HCT116 (cell line): ENCODE measurements at regions not wholly inside any gene's neighbourhood (a gene's known extent, or its start where the extent isn't known, plus 50 kb on each side); places are given as distances from the start of the nearest gene placed in this dataset.

Experiments used
- ATAC-seq: fragments of 200-7000 bp; cut with Tn5 transposase; 2 replicates; pipeline ENCODE4 v1.9.1; 2020; ENCODE audit warnings: mild to moderate bottlenecking, moderate library complexity
- BruUV-seq: library from RNA; stranded (reverse); fragments of 400-500 nt; replicated peaks from 2 replicates; lab custom pipeline; 2021; lab: Mats Ljungman, UMichigan
- CTCF ChIA-PET: fragments of 300-600 bp; sonication (Branson Sonifier 250); formaldehyde crosslinking; loops from one replicate; lab custom pipeline; 2021; ENCODE audit warnings: antibody characterized with exemption; lab: Charles Lee
- POLR2A ChIA-PET: fragments of 300-600, 350-600 bp; sonication (Branson Sonifier 250); formaldehyde crosslinking; loops from one replicate; lab custom pipeline; 2021; ENCODE audit warnings: antibody characterized with exemption; lab: Charles Lee
- RAD21 ChIA-PET, 2 experiments: fragments of 300-600 bp; sonication (Branson Sonifier 250); formaldehyde crosslinking; loops; one replicate each; lab custom pipeline; 2023; ENCODE audit warnings: low total read pairs in 2 of 2; ENCODE audit not compliant: uncharacterized antibody in 2 of 2, unreplicated experiment in 2 of 2, low non-redundant PET in 1 of 2; lab: Charles Lee
- DNase-seq: peaks from one replicate; pipeline ENCODE4 v3.0.0-alpha.2; 2010; ENCODE audit warnings: low read depth, low spot score
- H2AFZ ChIP-seq: fragments of 200-600 bp; shearing (Covaris generic), sonication (generic); 2 replicates; pipeline ENCODE4 v1.6.1; 2017; ENCODE audit warnings: low read depth, mixed run types, mixed read lengths, antibody characterized with exemption, low read length; ENCODE audit not compliant: poor library complexity, severe bottlenecking
- H3K27ac ChIP-seq: 2 replicates; pipeline ENCODE4 v1.5.1; 2012; ENCODE audit warnings: low read depth, low read length
- H3K27me3 ChIP-seq: fragments of 200-600 bp; sonication (generic); 2 replicates; pipeline ENCODE4 v1.6.1; 2016; ENCODE audit warnings: mixed run types, low read length, mixed read lengths; ENCODE audit not compliant: insufficient read depth
- H3K36me3 ChIP-seq, 2 experiments: fragments of 200-500 bp in 1 of 2; fragments of 200-600 bp in 1 of 2; sonication (Bioruptor generic) in 1 of 2; sonication (generic) in 1 of 2; 2 replicates each; pipeline versions ENCODE4 v1.5.1 to v1.6.1; 2014 to 2016; ENCODE audit warnings: low read length in 2 of 2, inconsistent platforms in 1 of 2, mixed read lengths in 1 of 2, mixed run types in 1 of 2; ENCODE audit not compliant: insufficient read depth in 2 of 2, control insufficient read depth in 1 of 2
- H3K4me1 ChIP-seq, 2 experiments: fragments of 200-600 bp in 1 of 2; sonication (generic) in 1 of 2; 2 replicates each; pipeline versions ENCODE4 v1.5.1 to v1.6.1; 2012 to 2017; ENCODE audit warnings: low read length in 2 of 2, inconsistent platforms in 1 of 2, mild to moderate bottlenecking in 1 of 2, mixed read lengths in 1 of 2, mixed run types in 1 of 2, moderate library complexity in 1 of 2; ENCODE audit not compliant: insufficient read depth in 2 of 2, control insufficient read depth in 1 of 2
- H3K4me2 ChIP-seq: fragments of 200-600 bp; sonication (generic); 2 replicates; pipeline ENCODE4 v1.6.1; 2017; ENCODE audit warnings: mixed run types, low read length, mixed read lengths
- H3K4me3 ChIP-seq, 2 experiments: fragments of 200-600 bp in 1 of 2; sonication (generic) in 1 of 2; replicated peaks in 1 of 2; 2 replicates each; pipeline ENCODE4 v1.5.1; 2011 to 2016; ENCODE audit warnings: low read length in 2 of 2, control low read depth in 1 of 2, low read depth in 1 of 2, mild to moderate bottlenecking in 1 of 2, mixed read lengths in 1 of 2, mixed run types in 1 of 2
- H3K79me2 ChIP-seq: fragments of 200-600 bp; sonication (generic); 2 replicates; pipeline ENCODE4 v1.6.1; 2017; ENCODE audit warnings: mild to moderate bottlenecking, mixed run types, low read length, moderate library complexity, mixed read lengths; ENCODE audit not compliant: insufficient read depth
- H3K9ac ChIP-seq: fragments of 200-600 bp; sonication (generic); 2 replicates; pipeline ENCODE4 v1.6.1; 2016; ENCODE audit warnings: low read length, mixed read lengths
- H3K9me2 ChIP-seq: fragments of 200-600 bp; sonication (generic), shearing (Covaris generic); 2 replicates; pipeline ENCODE4 v1.6.1; 2017; ENCODE audit warnings: mixed run types, mild to moderate bottlenecking, moderate library complexity; ENCODE audit not compliant: insufficient read depth
- H3K9me3 ChIP-seq, 2 experiments: fragments of 200-500 bp in 1 of 2; fragments of 200-600 bp in 1 of 2; sonication (Bioruptor generic) in 1 of 2; sonication (generic) in 1 of 2; 2 replicates each; pipeline ENCODE4 v1.6.1; 2014 to 2017; ENCODE audit warnings: low read length in 2 of 2, mixed read lengths in 2 of 2, inconsistent platforms in 1 of 2, low read depth in 1 of 2, mild to moderate bottlenecking in 1 of 2, mixed run types in 1 of 2, moderate library complexity in 1 of 2; ENCODE audit not compliant: control insufficient read depth in 1 of 2, insufficient read depth in 1 of 2
- H4K20me1 ChIP-seq: fragments of 200-600 bp; sonication (generic), shearing (Covaris generic); 2 replicates; pipeline ENCODE4 v1.6.1; 2017; ENCODE audit warnings: mixed run types, mild to moderate bottlenecking, moderate library complexity; ENCODE audit not compliant: insufficient read depth
- CBX3 ChIP-seq: IDR thresholded peaks from 2 replicates; pipeline ENCODE4 v1.6.1; 2012; ENCODE audit warnings: low read depth
- CEBPB ChIP-seq: IDR thresholded peaks from 2 replicates; pipeline ENCODE4 v1.6.1; 2012; ENCODE audit warnings: low read depth
- EGR1 ChIP-seq: IDR thresholded peaks from 2 replicates; pipeline ENCODE4 v1.6.1; 2012; ENCODE audit warnings: low read depth
- ELF1 ChIP-seq: IDR thresholded peaks from 2 replicates; pipeline ENCODE4 v1.6.1; 2012; ENCODE audit warnings: low read depth, borderline replicate concordance
- EZH2 ChIP-seq: fragments of 200-600 bp; sonication (generic); IDR thresholded peaks from 2 replicates; pipeline ENCODE4 v1.6.1; 2017; ENCODE audit warnings: antibody characterized with exemption, mixed run types
- EZH2phosphoT487 ChIP-seq: fragments of 200-600 bp; IDR thresholded peaks from 2 replicates; pipeline ENCODE4 v1.6.1; 2018; ENCODE audit warnings: antibody characterized with exemption, borderline replicate concordance
- FOSL1 ChIP-seq: IDR thresholded peaks from 2 replicates; pipeline ENCODE4 v1.6.1; 2012; ENCODE audit warnings: low read depth
- JUND ChIP-seq: IDR thresholded peaks from 2 replicates; pipeline ENCODE4 v1.6.1; 2012
- POLR2A ChIP-seq: IDR thresholded peaks from 2 replicates; pipeline ENCODE4 v1.7.0; 2011; ENCODE audit warnings: borderline replicate concordance; ENCODE audit not compliant: insufficient read depth, insufficient read length; ENCODE audit errors: extremely low read depth
- RAD21 ChIP-seq: IDR thresholded peaks from 2 replicates; pipeline ENCODE4 v1.6.1; 2012; ENCODE audit warnings: low read depth, mild to moderate bottlenecking
- SP1 ChIP-seq: IDR thresholded peaks from 2 replicates; pipeline ENCODE4 v1.6.1; 2012; ENCODE audit warnings: low read depth
- SRF ChIP-seq: IDR thresholded peaks from 2 replicates; pipeline ENCODE4 v1.6.1; 2012; ENCODE audit warnings: low read depth
- TCF7L2 ChIP-seq: IDR thresholded peaks from 2 replicates; pipeline ENCODE4 v1.7.0; 2011; ENCODE audit warnings: borderline replicate concordance, inconsistent platforms; ENCODE audit not compliant: insufficient read depth, insufficient read length; ENCODE audit errors: extremely low read depth
- YY1 ChIP-seq: IDR thresholded peaks from 2 replicates; pipeline ENCODE4 v1.6.1; 2011; ENCODE audit warnings: low read length, low read depth, moderate library complexity, mild to moderate bottlenecking; ENCODE audit not compliant: insufficient replicate concordance; ENCODE audit errors: extremely low read depth
- ZFX ChIP-seq: fragments of 450-650 bp; IDR thresholded peaks from 2 replicates; pipeline ENCODE4 v1.6.1; 2017
- intact Hi-C: fragments of 100-400 bp; cut with micrococcal nuclease; formaldehyde crosslinking; loops from 2 replicates; pipeline ENCODE4 v1.10.0; 2022
- TF ChIP-seq, protein P1 (sequence below): IDR thresholded peaks from 2 replicates; pipeline ENCODE4 v1.6.1; 2012; ENCODE audit warnings: low read depth
- TF ChIP-seq, protein P2 (sequence below): IDR thresholded peaks from 2 replicates; pipeline ENCODE4 v1.6.1; 2011; ENCODE audit warnings: mild to moderate bottlenecking, low read length, moderate library complexity; ENCODE audit not compliant: insufficient replicate concordance; ENCODE audit errors: extremely low read depth
- TF ChIP-seq, protein P3 (sequence below), 3 experiments: fragments of 200-600 bp in 1 of 3; sonication (generic) in 1 of 3; IDR thresholded peaks in 2 of 3; conservative IDR thresholded peaks in 1 of 3; 2 replicates each; pipeline ENCODE4 v1.5.1; 2012 to 2017; ENCODE audit warnings: low read depth in 2 of 3, low read length in 2 of 3, antibody characterized with exemption in 1 of 3, borderline replicate concordance in 1 of 3, control low read depth in 1 of 3, mild to moderate bottlenecking in 1 of 3, mixed read lengths in 1 of 3, mixed run types in 1 of 3, moderate library complexity in 1 of 3; ENCODE audit not compliant: insufficient read depth in 1 of 3
- TF ChIP-seq, protein P4 (sequence below): IDR thresholded peaks from 2 replicates; pipeline ENCODE4 v1.6.1; 2012
- TF ChIP-seq, protein P5 (sequence below): IDR thresholded peaks from 2 replicates; pipeline ENCODE4 v1.6.1; 2012

DNA sequence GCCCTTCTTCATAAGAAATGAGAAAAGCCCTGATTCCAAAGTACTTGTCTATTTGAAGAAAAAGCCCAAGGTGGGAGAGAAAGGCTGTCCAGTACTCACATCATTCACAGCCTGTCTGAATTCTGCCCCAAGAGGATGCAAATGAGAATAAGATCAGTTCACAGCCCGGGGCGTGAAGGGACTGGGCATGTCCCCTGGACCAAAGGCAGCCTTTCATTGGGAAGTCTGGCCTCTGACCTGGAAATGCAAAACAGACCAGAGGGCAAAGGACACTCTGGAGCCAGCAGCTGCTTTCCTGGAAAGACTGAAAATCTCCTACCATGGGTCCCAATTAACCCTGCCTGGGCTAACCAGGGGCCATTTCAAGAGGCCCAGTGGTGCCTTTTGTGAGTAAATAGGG is 191.2 kb upstream of the PELI2 start:
- Histone ChIP-seq H3K4me2 (no peak overlapping the region), H4K20me1 (no peaks in the 10 kb centered on the region), H3K9me2 (no peaks in the 10 kb centered on the region), H3K4me1 (no peaks in the 10 kb centered on the region), H2AFZ (no peak overlapping the region), H3K4me3 (no peak overlapping the region), H3K9me3 (no peaks in the 10 kb centered on the region), H3K27me3 (no peaks in the 10 kb centered on the region), H3K79me2 (no peaks in the 10 kb centered on the region), H3K9ac (no peak overlapping the region), H3K36me3 (no peaks in the 10 kb centered on the region), H3K27ac (no peak overlapping the region)
- CTCF ChIA-PET, result no interaction called here
- ATAC-seq (no peak), DNase-seq (no peak)
- POLR2A ChIA-PET, result no interaction called here
- no TSS peak for BruUV-seq
- RAD21 ChIA-PET, result no interaction called here
- TF ChIP-seq RAD21 (no peak), SP1 (no peak), POLR2A (no peak), TCF7L2 (no peak), EZH2 (no peak), EGR1 (no peak), JUND (no peak), YY1 (no peak), ELF1 (no peak), CEBPB (no peak), ZFX (no peak), CBX3 (no peak), SRF (no peak), EZH2phosphoT487 (no peak), FOSL1 (no peak)
- TF ChIP-seq, protein P1, sequence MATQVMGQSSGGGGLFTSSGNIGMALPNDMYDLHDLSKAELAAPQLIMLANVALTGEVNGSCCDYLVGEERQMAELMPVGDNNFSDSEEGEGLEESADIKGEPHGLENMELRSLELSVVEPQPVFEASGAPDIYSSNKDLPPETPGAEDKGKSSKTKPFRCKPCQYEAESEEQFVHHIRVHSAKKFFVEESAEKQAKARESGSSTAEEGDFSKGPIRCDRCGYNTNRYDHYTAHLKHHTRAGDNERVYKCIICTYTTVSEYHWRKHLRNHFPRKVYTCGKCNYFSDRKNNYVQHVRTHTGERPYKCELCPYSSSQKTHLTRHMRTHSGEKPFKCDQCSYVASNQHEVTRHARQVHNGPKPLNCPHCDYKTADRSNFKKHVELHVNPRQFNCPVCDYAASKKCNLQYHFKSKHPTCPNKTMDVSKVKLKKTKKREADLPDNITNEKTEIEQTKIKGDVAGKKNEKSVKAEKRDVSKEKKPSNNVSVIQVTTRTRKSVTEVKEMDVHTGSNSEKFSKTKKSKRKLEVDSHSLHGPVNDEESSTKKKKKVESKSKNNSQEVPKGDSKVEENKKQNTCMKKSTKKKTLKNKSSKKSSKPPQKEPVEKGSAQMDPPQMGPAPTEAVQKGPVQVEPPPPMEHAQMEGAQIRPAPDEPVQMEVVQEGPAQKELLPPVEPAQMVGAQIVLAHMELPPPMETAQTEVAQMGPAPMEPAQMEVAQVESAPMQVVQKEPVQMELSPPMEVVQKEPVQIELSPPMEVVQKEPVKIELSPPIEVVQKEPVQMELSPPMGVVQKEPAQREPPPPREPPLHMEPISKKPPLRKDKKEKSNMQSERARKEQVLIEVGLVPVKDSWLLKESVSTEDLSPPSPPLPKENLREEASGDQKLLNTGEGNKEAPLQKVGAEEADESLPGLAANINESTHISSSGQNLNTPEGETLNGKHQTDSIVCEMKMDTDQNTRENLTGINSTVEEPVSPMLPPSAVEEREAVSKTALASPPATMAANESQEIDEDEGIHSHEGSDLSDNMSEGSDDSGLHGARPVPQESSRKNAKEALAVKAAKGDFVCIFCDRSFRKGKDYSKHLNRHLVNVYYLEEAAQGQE, result no peak
- TF ChIP-seq, protein P2, sequence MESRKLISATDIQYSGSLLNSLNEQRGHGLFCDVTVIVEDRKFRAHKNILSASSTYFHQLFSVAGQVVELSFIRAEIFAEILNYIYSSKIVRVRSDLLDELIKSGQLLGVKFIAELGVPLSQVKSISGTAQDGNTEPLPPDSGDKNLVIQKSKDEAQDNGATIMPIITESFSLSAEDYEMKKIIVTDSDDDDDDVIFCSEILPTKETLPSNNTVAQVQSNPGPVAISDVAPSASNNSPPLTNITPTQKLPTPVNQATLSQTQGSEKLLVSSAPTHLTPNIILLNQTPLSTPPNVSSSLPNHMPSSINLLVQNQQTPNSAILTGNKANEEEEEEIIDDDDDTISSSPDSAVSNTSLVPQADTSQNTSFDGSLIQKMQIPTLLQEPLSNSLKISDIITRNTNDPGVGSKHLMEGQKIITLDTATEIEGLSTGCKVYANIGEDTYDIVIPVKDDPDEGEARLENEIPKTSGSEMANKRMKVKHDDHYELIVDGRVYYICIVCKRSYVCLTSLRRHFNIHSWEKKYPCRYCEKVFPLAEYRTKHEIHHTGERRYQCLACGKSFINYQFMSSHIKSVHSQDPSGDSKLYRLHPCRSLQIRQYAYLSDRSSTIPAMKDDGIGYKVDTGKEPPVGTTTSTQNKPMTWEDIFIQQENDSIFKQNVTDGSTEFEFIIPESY, result no peak
- TF ChIP-seq, protein P3, sequence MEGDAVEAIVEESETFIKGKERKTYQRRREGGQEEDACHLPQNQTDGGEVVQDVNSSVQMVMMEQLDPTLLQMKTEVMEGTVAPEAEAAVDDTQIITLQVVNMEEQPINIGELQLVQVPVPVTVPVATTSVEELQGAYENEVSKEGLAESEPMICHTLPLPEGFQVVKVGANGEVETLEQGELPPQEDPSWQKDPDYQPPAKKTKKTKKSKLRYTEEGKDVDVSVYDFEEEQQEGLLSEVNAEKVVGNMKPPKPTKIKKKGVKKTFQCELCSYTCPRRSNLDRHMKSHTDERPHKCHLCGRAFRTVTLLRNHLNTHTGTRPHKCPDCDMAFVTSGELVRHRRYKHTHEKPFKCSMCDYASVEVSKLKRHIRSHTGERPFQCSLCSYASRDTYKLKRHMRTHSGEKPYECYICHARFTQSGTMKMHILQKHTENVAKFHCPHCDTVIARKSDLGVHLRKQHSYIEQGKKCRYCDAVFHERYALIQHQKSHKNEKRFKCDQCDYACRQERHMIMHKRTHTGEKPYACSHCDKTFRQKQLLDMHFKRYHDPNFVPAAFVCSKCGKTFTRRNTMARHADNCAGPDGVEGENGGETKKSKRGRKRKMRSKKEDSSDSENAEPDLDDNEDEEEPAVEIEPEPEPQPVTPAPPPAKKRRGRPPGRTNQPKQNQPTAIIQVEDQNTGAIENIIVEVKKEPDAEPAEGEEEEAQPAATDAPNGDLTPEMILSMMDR (IDR thresholded peaks at IDR 0.05 in 2 of 3, conservative IDR thresholded peaks at IDR 0.05 in 1 of 3; ENCODE audit: borderline replicate concordance in 1 of 3, insufficient read depth in 1 of 3, low read depth in 2 of 3, low read length in 2 of 3), result no peak
- TF ChIP-seq, protein P4, sequence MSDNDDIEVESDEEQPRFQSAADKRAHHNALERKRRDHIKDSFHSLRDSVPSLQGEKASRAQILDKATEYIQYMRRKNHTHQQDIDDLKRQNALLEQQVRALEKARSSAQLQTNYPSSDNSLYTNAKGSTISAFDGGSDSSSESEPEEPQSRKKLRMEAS, result no peak
- TF ChIP-seq, protein P5, sequence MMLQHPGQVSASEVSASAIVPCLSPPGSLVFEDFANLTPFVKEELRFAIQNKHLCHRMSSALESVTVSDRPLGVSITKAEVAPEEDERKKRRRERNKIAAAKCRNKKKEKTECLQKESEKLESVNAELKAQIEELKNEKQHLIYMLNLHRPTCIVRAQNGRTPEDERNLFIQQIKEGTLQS, result no peak
- intact Hi-C loops, result no loop called here
